Mesenchymal stem cell (in vitro differentiated cells and primary cell): ENCODE measurements at regions not wholly inside any gene's neighbourhood (a gene's known extent, or its start where the extent isn't known, plus 50 kb on each side); places are given as distances from the start of the nearest gene placed in this dataset.
"Not testable (repeated sequence)": the region's sequence is repeated elsewhere in the genome, so short reads cannot be mapped to it uniquely, and the experiment has no call there.

Experiments
- DNase-seq: peaks from one replicate; pipeline ENCODE4 v3.0.0-alpha.2; 2013
- H2AFZ ChIP-seq: one replicate; pipeline ENCODE4 v1.6.1; 2013; ENCODE audit warnings: low read depth, mild to moderate bottlenecking, control low read depth, inconsistent platforms, low read length, moderate library complexity
- H2AK5ac ChIP-seq: 2 replicates; pipeline ENCODE4 v1.6.1; 2013; ENCODE audit warnings: low read length, moderate library complexity, mild to moderate bottlenecking, inconsistent platforms; ENCODE audit not compliant: severe bottlenecking
- H2BK120ac ChIP-seq: one replicate; pipeline ENCODE4 v1.6.1; 2013; ENCODE audit warnings: low read depth, mild to moderate bottlenecking, inconsistent platforms, low read length, moderate library complexity
- H2BK12ac ChIP-seq, 2 experiments: one replicate each; pipeline ENCODE4 v1.6.1; 2013; ENCODE audit warnings: inconsistent platforms in 2 of 2, low read length in 2 of 2, mild to moderate bottlenecking in 2 of 2, moderate library complexity in 2 of 2, control low read depth in 1 of 2
- H2BK15ac ChIP-seq: one replicate; pipeline ENCODE4 v1.6.1; 2013; ENCODE audit warnings: mild to moderate bottlenecking, low read depth, inconsistent platforms; ENCODE audit not compliant: poor library complexity, severe bottlenecking
- H2BK5ac ChIP-seq: 2 replicates; pipeline ENCODE4 v1.6.1; 2013; ENCODE audit warnings: low read depth, mild to moderate bottlenecking, low read length, control low read depth, inconsistent platforms; ENCODE audit not compliant: poor library complexity, severe bottlenecking
- H3K14ac ChIP-seq, 2 experiments: one replicate each; pipeline ENCODE4 v1.6.1; 2013; ENCODE audit warnings: inconsistent platforms in 2 of 2, low read length in 2 of 2, control low read depth in 1 of 2, mild to moderate bottlenecking in 1 of 2, moderate library complexity in 1 of 2
- H3K18ac ChIP-seq, 2 experiments: one replicate each; pipeline ENCODE4 v1.6.1; 2013; ENCODE audit warnings: inconsistent platforms in 2 of 2, low read length in 2 of 2, control low read depth in 1 of 2, low read depth in 1 of 2, mild to moderate bottlenecking in 1 of 2
- H3K23ac ChIP-seq, 2 experiments: one replicate each; pipeline ENCODE4 v1.6.1; 2013; ENCODE audit warnings: inconsistent platforms in 2 of 2, low read length in 2 of 2, mild to moderate bottlenecking in 2 of 2, moderate library complexity in 2 of 2, control low read depth in 1 of 2
- H3K27ac ChIP-seq: 2 replicates; pipeline ENCODE4 v1.5.1; 2013; ENCODE audit warnings: mild to moderate bottlenecking, moderate library complexity, low read length, control low read depth, inconsistent platforms; ENCODE audit not compliant: poor library complexity, severe bottlenecking
- H3K27me3 ChIP-seq, 2 experiments: 2 replicates each; pipeline versions ENCODE4 v1.6.1 to v1.7.0; 2013; ENCODE audit warnings: low read length in 2 of 2, mild to moderate bottlenecking in 2 of 2, moderate library complexity in 2 of 2, control low read depth in 1 of 2, inconsistent platforms in 1 of 2; ENCODE audit not compliant: control insufficient read depth in 1 of 2, insufficient read depth in 1 of 2
- H3K36me3 ChIP-seq, 2 experiments: 2 replicates each; pipeline versions ENCODE4 v1.6.1 to v1.7.0; 2013; ENCODE audit warnings: low read length in 2 of 2, control low read depth in 1 of 2, inconsistent platforms in 1 of 2, low read depth in 1 of 2, mild to moderate bottlenecking in 1 of 2; ENCODE audit not compliant: insufficient read depth in 2 of 2, control insufficient read depth in 1 of 2
- H3K4ac ChIP-seq, 2 experiments: one replicate each; pipeline ENCODE4 v1.6.1; 2013; ENCODE audit warnings: inconsistent platforms in 2 of 2, low read length in 2 of 2, mild to moderate bottlenecking in 2 of 2, moderate library complexity in 2 of 2, control low read depth in 1 of 2, low read depth in 1 of 2
- H3K4me1 ChIP-seq: 2 replicates; pipeline ENCODE4 v1.6.1; 2013; ENCODE audit warnings: low read depth, low read length, control low read depth; ENCODE audit not compliant: control insufficient read depth, insufficient read depth
- H3K4me2 ChIP-seq: 2 replicates; pipeline ENCODE4 v1.6.1; 2013; ENCODE audit warnings: low read length, mild to moderate bottlenecking, inconsistent platforms; ENCODE audit not compliant: poor library complexity, severe bottlenecking
- H3K4me3 ChIP-seq, 2 experiments: 2 replicates each; pipeline versions ENCODE4 v1.5.1 to v1.7.0; 2013; ENCODE audit warnings: low read length in 2 of 2, mild to moderate bottlenecking in 2 of 2, control low read depth in 1 of 2, low read depth in 1 of 2; ENCODE audit not compliant: insufficient read depth in 1 of 2
- H3K79me1 ChIP-seq: replicated peaks from 2 replicates; pipeline ENCODE4 v1.6.1; 2013; ENCODE audit warnings: mild to moderate bottlenecking, control low read depth, low read length, inconsistent platforms; ENCODE audit not compliant: poor library complexity, severe bottlenecking
- H3K9ac ChIP-seq: 2 replicates; pipeline ENCODE4 v1.7.0; 2013; ENCODE audit warnings: mild to moderate bottlenecking, low read length, moderate library complexity
- H3K9me3 ChIP-seq: 2 replicates; pipeline ENCODE4 v1.7.0; 2013; ENCODE audit warnings: mild to moderate bottlenecking, low read length; ENCODE audit not compliant: control insufficient read depth
- H4K8ac ChIP-seq: one replicate; pipeline ENCODE4 v1.6.1; 2013; ENCODE audit warnings: inconsistent platforms, mild to moderate bottlenecking, low read length, moderate library complexity
- H4K91ac ChIP-seq: one replicate; pipeline ENCODE4 v1.6.1; 2013; ENCODE audit warnings: mild to moderate bottlenecking, low read length, inconsistent platforms
- WGBS: methylation state at CpG from one replicate; pipeline ENCODE4 v1.1.7; 2013; ENCODE audit warnings: mixed read lengths; 5-methylcytosine and 5-hydroxymethylcytosine counted together

DNA sequence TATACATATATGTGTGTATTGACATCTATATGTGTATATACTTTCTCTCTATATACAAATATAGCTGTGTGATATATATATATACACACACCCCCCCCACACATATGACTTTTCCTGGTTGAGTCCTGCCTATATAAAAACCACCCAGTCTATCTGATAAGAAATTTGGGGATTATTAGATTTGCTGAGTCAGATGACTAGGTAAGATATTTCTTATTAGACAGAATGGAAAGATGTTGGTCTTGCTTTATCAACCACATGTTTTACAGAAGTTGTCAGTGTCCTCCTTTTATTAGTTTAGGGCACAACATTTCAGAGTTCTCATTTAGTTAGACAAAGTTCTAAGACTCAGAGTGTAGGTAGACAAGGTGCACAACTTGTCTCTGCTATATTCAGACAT, 953.3 kb downstream of the METTL15 start:
- Histone ChIP-seq H4K91ac (no peak overlapping the region), H3K14ac (no peak overlapping the region), H3K18ac (no peak overlapping the region), H2BK5ac (no peak overlapping the region), H3K9me3 (no peaks in the 10 kb centered on the region), H3K4me1 (no peaks in the 10 kb centered on the region), H3K9ac (no peak overlapping the region), H3K36me3 (no peaks in the 10 kb centered on the region), H3K4me2 (no peak overlapping the region), H2AFZ (no peak overlapping the region), H4K8ac (no peak overlapping the region), H2AK5ac (no peak overlapping the region), H2BK12ac (no peak overlapping the region), H2BK15ac (no peak overlapping the region), H3K4me3 (no peak overlapping the region), H3K27ac (no peak overlapping the region), H3K79me1 (no peaks in the 10 kb centered on the region), H3K4ac (no peak overlapping the region), H3K27me3 (no peaks in the 10 kb centered on the region), H2BK120ac (no peak overlapping the region), H3K23ac (no peak overlapping the region)
- no peak for DNase-seq

DNA sequence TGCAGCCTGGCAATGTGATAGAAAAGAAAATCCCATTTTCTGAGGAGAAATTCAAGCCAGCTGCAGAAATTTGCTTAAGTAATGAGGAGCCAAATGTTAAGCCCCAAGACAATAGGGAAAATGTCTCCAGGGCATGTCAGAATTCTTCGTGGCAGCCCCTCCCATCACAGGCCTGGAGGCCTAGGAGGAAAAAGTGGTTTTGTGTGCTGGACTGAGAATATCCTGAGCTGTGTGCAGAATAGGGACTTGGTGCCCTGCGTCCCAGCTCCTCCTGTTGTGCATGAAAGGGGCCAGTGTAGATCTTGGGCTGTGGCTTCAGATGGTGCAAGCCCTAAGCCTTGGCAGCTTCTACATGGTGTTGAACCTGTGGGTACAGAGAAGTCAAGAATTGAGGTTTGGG, 948.3 kb downstream of the METTL15 start:
- not testable (repeated sequence) for H3K18ac ChIP-seq, H3K9ac ChIP-seq, H3K4me1 ChIP-seq, H2BK12ac ChIP-seq, H4K91ac ChIP-seq, H2AK5ac ChIP-seq, H3K23ac ChIP-seq, H2BK5ac ChIP-seq, H3K4me2 ChIP-seq, DNase-seq, H3K4me3 ChIP-seq, H3K27ac ChIP-seq, H2BK15ac ChIP-seq, H3K4ac ChIP-seq, H3K9me3 ChIP-seq, H2BK120ac ChIP-seq, H3K36me3 ChIP-seq, H3K27me3 ChIP-seq, H3K14ac ChIP-seq, H4K8ac ChIP-seq, H2AFZ ChIP-seq, H3K79me1 ChIP-seq
- 85% methylated on average over 2 of the region's 2 CpGs for WGBS

GRCh38 chr11:29051935-29052334, 943.7 kb downstream of the METTL15 start:
- no peak overlapping the region for H3K9ac ChIP-seq
- no peaks in the 10 kb centered on the region for H3K79me1 ChIP-seq
- no peak overlapping the region for H3K23ac ChIP-seq
- H3K4me1 ChIP-seq, result no peaks in the 10 kb centered on the region
- no peak overlapping the region for H3K18ac ChIP-seq
- H3K4ac ChIP-seq, result no peak overlapping the region
- H3K9me3 ChIP-seq, result no peaks in the 10 kb centered on the region
- no peak overlapping the region for H2BK12ac ChIP-seq
- no peak overlapping the region for H3K27ac ChIP-seq
- H4K91ac ChIP-seq, result no peak overlapping the region
- no peak overlapping the region for H3K4me3 ChIP-seq
- H4K8ac ChIP-seq, result no peak overlapping the region
- H2BK120ac ChIP-seq, result no peak overlapping the region
- no peaks in the 10 kb centered on the region for H3K36me3 ChIP-seq
- no peak overlapping the region for H2BK5ac ChIP-seq
- H3K4me2 ChIP-seq, result no peak overlapping the region
- no peak for DNase-seq
- no peak overlapping the region for H2AFZ ChIP-seq
- no peak overlapping the region for H2BK15ac ChIP-seq
- no peak overlapping the region for H2AK5ac ChIP-seq
- no peak overlapping the region for H3K14ac ChIP-seq
- H3K27me3 ChIP-seq, result no peaks in the 10 kb centered on the region
- WGBS, result 90% methylated on average over 1 of the region's 1 CpG

- not testable (repeated sequence) for H2BK5ac ChIP-seq, H2BK120ac ChIP-seq, H3K14ac ChIP-seq, H3K27ac ChIP-seq, H3K4me2 ChIP-seq, H3K9me3 ChIP-seq, DNase-seq, H4K91ac ChIP-seq, H3K27me3 ChIP-seq, H4K8ac ChIP-seq, H3K36me3 ChIP-seq, H3K9ac ChIP-seq, H2AFZ ChIP-seq, H3K18ac ChIP-seq, H3K23ac ChIP-seq, H2AK5ac ChIP-seq, H2BK12ac ChIP-seq, H3K4ac ChIP-seq, H2BK15ac ChIP-seq, H3K79me1 ChIP-seq, H3K4me1 ChIP-seq, H3K4me3 ChIP-seq
- 95% methylated on average over 11 of the region's 11 CpGs for WGBS
Observed at GRCh38 chr11:29050962-29051361, 942.8 kb downstream of the METTL15 start.
